Right lobe of liver (tissue), 4 donors: ENCODE measurements at regions not wholly inside any gene's neighbourhood (a gene's known extent, or its start where the extent isn't known, plus 50 kb on each side); places are given as distances from the start of the nearest gene placed in this dataset.

Source experiments
- CTCF ChIP-seq, 4 donors: fragments of 200-600 bp in 3 of 4; fragments of 450-650 bp in 1 of 4; IDR thresholded peaks; one replicate each; pipeline versions ENCODE4 v1.5.1 to v1.8.0; 2016 to 2022; ENCODE audit warnings: antibody characterized with exemption in 4 of 4, mild to moderate bottlenecking in 2 of 4
- POLR2A ChIP-seq: fragments of 450-650 bp; IDR thresholded peaks from one replicate; pipeline ENCODE4 v1.6.1; 2017; ENCODE audit warnings: antibody characterized with exemption, mild to moderate bottlenecking
- donor health status: DM: no; HTN: no; CAD: no.
- donor health status: DM: no; HTN: no; CAD: no.
- donor health status: DM: no; HTN: yes; CAD: no.

GRCh38 chr21:14824126-14824525, 240.7 kb downstream of the NRIP1 start:
- TF ChIP-seq CTCF (IDR thresholded peaks at IDR 0.05) (no peak), POLR2A (no peak)
